HG03025 (cell line): ENCODE measurements at regions not wholly inside any gene's neighbourhood (a gene's known extent, or its start where the extent isn't known, plus 50 kb on each side); places are given as distances from the start of the nearest gene placed in this dataset.

Experiments
- ATAC-seq: cut with Tn5 transposase; IDR thresholded peaks from one replicate; pipeline ENCODE4 v1.9.1; 2021; ENCODE audit warnings: mild to moderate bottlenecking, moderate library complexity; ENCODE audit not compliant: unreplicated experiment, low FRiP score

DNA sequence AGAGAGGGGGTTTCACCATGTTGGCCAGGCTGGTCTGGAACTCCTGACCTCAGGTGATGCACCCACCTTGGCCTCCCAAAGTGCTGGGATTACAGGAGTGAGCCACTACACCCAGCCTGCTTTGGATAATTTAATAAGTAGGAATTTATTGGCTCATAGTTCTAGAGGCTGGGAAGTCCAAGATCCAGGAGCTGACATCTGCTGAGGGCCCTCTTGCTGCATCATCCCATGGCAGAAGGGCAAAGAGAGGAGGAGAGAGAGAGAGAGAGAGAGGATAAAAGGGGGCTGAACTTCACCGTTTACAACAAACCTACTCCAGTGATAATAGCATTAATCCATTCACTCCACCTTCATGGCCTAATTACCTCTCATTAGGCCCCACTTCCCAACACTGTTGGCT, 62.0 kb upstream of the HES1 start:
- no peak for ATAC-seq

DNA sequence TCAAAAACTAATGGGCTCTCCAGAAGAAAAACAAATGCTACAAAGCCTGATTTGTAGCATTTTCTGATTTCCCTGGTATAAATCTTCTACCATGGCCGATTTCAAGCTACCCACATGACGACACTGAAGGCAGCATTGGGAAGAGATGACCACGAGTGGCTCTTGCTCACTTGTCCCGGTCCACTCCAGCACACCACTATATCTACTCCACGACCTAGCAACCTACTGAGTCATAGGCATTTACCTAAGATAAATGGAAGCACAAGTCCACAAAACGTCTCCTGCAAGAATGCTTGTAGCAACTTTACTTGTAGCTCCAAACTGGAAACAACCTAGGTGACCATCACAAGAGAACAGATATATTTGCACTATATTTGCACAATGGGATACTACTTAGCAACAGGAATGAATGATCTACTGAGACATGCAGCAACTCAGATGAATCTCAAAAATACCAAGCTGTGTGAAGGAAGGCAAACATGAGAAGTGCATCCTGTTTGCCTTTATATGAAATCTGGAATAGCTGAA, 60.8 kb upstream of the HES1 start:
- ATAC-seq = no peak

DNA sequence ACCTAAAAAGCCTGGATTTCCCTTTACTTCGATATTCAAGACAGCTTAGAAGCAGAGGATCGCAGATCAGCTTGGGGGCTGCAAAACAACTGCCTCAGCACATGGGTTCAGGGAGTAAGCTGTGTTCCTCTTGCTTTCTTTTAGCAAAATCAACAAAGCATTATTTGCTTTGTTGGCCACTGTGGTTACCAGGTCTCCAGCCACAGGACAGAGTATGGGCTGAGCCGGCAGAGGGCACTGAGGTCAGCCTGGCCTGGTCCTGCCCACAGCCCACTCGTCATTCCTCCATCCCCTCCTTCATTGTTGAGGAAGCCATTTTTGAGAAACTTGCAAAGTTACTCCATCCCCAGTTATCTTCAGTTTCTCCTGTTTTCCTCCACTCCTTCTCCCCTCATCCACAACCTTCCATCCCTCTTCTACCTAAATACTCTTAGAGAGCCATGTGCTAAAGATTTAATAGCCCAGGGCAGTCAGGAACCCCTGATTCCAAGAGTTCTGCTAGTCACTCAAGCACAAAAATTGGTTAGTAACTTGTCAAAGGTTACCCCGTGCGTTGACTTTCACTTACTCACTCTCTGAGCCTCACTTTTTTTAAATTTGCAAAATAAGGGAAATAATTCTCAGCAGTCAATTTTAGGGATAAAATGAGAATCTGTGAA, 60.0 kb upstream of the HES1 start:
- no peak for ATAC-seq

DNA sequence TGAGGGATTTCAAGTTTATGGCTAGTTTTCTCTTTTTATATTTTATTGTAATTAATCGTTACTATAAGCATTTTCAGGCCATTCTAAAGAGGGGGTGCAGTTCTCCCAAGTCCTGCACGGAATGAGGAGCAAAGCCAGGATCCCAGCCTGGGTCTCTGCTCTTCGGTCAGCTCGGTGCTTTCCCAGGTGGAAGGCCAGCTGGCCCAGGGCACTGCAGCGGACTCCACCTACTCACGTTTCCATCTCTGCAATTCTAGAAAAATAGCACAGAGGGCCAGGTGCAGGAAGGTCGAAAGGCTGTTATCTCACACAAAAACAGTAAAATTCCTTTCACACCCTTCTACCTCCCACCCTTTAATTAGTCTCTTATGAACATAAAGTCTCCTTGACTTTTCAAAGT, 59.5 kb upstream of the HES1 start:
- ATAC-seq = no peak

DNA sequence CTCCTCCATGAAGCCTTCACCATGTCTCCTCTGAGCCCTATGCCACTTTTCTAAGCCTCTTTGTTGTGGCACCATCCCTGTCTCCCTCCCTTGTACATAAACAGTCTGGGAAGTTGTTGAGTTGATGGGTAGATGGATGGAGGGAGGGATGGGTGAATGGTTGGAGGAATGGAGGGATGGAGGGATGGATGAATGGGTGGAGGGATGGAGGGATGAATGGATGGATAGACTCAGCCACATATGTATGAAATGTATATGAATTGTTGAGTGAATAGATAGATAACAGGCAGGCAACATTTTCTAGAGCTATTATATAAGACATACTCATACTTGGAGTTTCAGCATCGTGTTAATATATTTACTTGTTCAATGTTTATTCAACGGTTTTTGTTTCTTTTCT, 58.3 kb upstream of the HES1 start:
- no peak for ATAC-seq

DNA sequence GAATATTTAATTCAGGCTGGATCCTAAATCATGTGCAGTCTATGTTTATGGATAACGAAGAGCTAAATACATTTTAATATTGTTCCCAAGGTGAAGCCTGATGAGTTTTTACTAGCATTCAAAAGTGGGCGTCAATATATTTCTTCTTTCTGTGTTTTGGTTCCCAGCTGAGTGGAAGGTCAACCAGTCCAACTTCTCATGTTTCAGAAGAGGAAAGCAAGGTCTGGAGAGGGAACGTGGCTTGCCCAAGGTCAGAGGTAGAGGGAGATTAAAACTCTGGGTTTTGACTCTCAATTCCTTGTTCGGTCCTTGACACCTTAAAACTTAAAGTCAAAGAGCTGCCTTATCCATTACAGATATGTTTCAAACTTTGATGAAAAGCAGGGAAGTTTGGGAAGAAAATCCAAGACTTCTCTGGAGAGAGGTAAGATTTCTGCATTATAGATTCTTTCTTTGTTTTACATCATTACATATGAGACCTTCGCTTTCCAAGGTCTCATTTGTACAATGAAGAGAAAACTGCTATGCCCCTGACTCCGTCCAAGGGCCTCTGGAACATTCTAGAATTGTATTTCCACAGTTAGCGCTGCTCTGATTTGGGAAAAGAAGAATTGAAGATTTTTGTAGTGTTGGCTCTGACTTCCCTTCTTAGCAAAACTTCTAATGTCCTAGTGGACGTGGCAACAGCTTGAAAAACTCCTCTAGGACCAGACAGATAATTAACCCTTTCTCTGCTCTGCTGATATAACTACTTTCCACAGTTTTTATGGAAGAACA, 57.7 kb upstream of the HES1 start:
- ATAC-seq = no peak

DNA sequence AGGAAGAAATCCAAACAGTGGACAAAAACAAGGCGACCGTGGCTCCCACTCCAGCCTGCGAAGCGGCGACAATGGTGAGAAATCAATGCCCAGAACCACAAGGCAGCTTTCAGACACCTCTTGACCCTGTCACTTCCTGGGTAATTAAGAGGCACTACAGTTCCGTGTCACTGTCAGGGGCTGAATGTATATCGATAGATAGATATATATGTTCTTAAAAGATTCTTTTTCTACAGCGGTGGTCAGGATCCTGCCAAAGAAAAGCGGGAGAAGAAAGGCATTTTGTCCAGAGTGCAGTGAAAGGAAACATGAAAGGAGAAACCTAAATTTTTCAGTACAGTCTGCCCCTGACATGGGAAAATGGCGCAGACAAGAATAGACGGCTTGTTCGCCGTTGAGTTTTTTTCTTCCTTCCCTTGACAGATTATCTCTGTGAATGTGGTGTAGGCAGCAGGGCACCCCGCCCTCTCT, 56.2 kb upstream of the HES1 start:
- no peak for ATAC-seq

DNA sequence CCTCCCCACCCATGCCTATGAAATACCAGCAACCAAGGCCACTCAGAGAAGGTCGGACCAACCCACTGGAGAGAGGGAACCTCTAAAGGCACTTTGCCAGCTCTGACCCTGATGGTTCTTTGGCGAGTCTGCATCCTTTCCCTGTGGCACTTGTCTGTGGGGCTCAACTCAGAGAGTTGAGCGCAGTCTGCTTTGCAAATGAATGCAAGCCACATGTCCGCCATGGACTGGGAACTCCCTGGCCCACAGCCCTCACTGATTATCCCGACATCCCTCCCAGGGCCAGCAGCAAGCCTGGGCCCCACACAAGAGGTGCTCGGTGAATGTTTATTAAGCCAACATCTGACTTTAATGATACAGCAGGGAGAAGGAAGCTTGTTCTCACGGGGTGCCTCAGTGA, 55.5 kb upstream of the HES1 start:
- ATAC-seq = no peak

DNA sequence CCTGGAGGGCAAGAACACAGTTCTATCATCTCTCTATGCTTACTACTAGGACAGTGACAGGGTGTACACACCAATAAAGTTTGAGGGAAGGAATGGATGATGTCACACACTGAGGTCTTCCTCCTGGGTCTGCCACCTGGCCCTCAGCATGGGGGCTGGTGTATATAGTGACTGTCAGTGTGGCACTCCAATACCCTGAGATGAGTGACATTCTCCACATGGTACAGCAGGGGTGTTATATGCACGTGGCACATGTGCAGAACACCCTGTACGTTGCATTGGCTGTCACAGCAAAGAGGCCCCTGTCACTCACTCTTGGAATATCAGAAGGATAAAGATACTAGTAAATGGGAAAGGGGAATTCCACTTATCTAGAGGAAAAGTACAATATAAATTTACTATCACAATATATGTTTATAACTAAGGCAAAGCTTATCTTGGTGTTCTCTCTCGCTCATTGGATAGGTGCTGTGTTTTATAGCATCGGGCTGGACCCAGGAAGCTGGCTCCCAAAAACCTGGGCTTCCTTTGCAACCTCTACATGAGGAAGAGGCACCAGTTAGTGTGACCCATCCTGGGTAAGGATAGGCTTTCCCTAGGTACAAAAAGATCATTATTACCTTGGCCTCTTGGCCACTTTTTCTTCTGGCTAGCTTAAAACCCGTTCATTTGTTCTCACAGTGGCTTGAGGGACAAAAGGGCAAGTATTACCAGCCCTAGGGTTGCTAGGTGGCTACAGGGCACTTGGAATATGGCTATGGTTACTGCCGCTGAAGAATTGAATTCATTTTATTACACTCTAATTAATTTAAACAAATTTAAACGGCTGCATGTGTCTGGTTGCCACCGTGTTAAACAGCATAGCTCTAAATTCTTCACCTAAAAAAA, 54.8 kb upstream of the HES1 start:
- no peak for ATAC-seq

DNA sequence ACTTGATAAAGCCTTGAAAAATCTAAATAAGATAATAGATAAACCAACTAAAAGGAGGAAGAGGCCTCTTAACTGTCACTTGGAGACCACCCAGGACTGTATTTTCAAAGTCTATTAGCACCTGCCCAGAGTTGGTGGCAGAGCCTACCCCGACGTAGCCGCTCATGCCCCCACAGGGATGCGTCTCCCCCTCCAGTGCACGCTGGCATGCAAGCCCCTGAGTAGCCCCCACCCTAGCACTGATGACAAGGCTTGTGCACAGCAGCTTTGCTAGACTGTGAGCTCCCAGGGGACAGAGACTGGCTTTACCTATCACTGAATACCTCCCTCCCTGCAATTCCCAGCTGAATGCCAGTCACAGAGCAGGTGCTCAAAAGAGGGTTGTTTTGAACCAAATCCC, 54.1 kb upstream of the HES1 start:
- ATAC-seq = no peak

DNA sequence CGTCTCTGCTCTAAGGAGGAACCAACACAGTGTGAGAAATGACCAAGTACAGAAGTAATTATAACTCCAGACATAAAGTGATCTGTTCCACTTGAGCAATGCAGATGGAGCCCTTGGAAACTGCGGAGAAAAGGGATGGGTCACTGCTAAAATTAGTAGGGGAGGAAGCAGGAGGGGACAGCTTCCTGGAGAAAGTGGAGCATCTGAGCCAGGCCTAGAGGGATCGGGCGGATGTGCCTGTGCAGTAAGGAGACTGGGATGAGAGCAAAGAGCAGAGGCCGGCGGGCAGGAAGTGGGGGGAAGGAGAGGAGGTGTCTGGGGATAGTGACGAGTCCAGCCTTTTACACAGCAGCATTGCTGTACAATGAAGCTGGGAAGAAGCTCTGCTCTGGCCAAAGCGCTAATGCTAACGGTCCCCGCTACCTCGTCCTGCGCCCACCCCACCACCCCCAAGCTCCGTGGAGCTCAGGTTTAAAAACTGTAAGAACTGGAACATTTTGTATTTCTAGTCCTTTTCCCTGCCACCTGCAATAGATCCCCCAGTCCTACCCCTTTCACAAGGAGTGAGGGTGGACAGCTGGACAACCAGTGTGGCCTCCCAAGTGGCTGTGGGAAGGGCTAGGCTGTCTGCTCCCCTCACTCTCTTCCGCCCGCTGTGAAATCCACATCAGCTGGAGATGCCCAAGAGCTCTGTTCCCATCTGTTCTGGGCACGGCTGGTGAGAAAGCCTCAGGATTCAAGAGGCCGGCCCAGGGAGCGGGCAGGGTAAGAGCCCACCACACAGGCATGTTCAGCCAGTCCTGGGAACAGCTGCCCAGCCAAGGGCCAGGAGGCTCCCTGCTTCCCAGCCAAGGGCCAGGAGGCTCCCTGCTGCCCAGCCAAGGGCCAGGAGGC, 53.0 kb upstream of the HES1 start:
- ATAC-seq = no peak

DNA sequence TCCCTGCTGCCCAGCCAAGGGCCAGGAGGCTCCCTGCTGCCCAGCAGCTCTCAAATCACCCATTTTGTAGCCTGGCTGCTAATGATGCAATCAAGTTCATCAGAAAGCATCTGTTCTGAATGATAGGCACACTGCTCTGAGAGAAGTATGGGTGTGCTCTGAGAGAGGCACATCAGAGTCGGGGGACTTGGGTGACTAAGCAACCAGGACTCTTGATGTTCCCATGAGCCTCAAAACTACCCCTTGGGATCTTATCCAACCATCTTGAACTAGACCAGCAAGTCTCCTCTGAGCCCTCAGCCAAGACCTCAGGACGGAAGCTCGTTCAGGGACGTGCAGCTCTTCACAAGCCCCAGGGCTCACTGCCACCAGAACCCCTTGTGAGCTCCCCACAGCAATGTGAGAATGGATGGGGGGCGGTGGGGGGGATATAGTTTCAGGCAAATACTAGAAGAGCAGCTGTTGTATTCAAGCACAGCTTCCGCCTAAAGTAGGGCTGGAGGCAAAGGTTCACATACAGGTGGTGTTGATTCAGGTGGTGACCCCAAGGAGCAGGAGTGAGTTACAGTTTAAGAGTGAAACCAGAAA, 52.2 kb upstream of the HES1 start:
- peak; percentile 43 for ATAC-seq

DNA sequence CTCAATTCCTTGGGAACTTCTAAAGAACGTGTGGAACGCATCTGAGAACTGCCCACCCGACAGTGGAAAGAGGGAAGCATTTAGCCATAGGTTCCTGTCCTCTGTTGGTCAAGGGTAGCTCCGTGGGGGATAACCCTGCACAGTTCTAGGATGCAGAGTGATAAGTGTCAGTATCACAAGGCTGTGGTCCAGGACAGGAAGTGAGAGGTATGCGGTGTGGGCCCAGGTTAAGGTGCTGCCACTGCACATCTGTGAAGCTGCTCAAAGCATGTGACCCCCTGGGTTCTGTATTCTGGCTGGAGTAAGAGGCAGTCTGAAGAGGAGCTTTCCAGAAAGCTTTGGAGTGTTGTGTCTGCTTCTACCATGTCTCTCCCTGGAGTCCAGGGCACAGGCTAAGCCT, 51.7 kb upstream of the HES1 start:
- ATAC-seq = peak; percentile 95
